ENCODE measurements at regions not wholly inside any gene's neighbourhood (a gene's known extent, or its start where the extent isn't known, plus 50 kb on each side); places are given as distances from the start of the nearest gene placed in this dataset.
"Not testable (repeated sequence)": the region's sequence is repeated elsewhere in the genome, so short reads cannot be mapped to it uniquely, and the experiment has no call there.

- TF ChIP-seq CTCF (IDR thresholded peaks at IDR 0.05; ENCODE audit: control insufficient read depth, extremely low read depth, insufficient read depth) = no peak
- H3K4me3 ChIP-seq (ENCODE audit: low read depth, low read length) = no peak overlapping the region
- DNase-seq (ENCODE audit: low read depth) = no peak
Observed at GRCh38 chr7:96826089-96826488, 116.4 kb upstream of the SEM1 start.

GRCh38 chr7:96827701-96828100 lies 118.1 kb upstream of the SEM1 start:
- DNase-seq (ENCODE audit: low read depth) = no peak
- 0 out of 2 replicates have a peak, but pooled peaks have one; percentile 3 for TF ChIP-seq CTCF (IDR thresholded peaks at IDR 0.05; ENCODE audit: control insufficient read depth, extremely low read depth, insufficient read depth)
- no peak overlapping the region for H3K4me3 ChIP-seq (ENCODE audit: low read depth, low read length)

- not testable (repeated sequence) for DNase-seq (ENCODE audit: low read depth)
Observed at GRCh38 chr7:96829121-96829520, 119.5 kb upstream of the SEM1 start.

GRCh38 chr7:96831446-96831845 lies 121.8 kb upstream of the SEM1 start:
- no peak for TF ChIP-seq CTCF (IDR thresholded peaks at IDR 0.05; ENCODE audit: control insufficient read depth, extremely low read depth, insufficient read depth)
- DNase-seq (ENCODE audit: low read depth) = no peak
- no peak overlapping the region for H3K4me3 ChIP-seq (ENCODE audit: low read depth, low read length)

More at GRCh38 chr7:96829121-96829520, 119.5 kb upstream of the SEM1 start:
- H3K4me3 ChIP-seq (ENCODE audit: low read depth, low read length) = not testable (repeated sequence)

GRCh38 chr7:96832092-96832662 lies 122.5 kb upstream of the SEM1 start:
- TF ChIP-seq CTCF (IDR thresholded peaks at IDR 0.05; ENCODE audit: control insufficient read depth, extremely low read depth, insufficient read depth) = no peak
- no peak for DNase-seq (ENCODE audit: low read depth)
- no peak overlapping the region for H3K4me3 ChIP-seq (ENCODE audit: low read depth, low read length)

- no peak overlapping the region for H3K4me3 ChIP-seq (ENCODE audit: low read depth, low read length)
- no peak for DNase-seq (ENCODE audit: low read depth)
- no peak for TF ChIP-seq CTCF (IDR thresholded peaks at IDR 0.05; ENCODE audit: control insufficient read depth, extremely low read depth, insufficient read depth)
Observed at GRCh38 chr7:96833676-96834453, 124.2 kb upstream of the SEM1 start.

- no peak for TF ChIP-seq CTCF (IDR thresholded peaks at IDR 0.05; ENCODE audit: control insufficient read depth, extremely low read depth, insufficient read depth)
- DNase-seq (ENCODE audit: low read depth) = no peak
- H3K4me3 ChIP-seq (ENCODE audit: low read depth, low read length) = no peak overlapping the region
Observed at GRCh38 chr7:96836456-96836855, 126.8 kb upstream of the SEM1 start.

All from LNCaP clone FGC (cell line).